Superior temporal gyrus (tissue), 1 donor: ENCODE measurements at regions not wholly inside any gene's neighbourhood (a gene's known extent, or its start where the extent isn't known, plus 50 kb on each side); places are given as distances from the start of the nearest gene placed in this dataset.

Experiments
- DNase-seq: peaks from one replicate; pipeline ENCODE4 v3.0.0-alpha.2; 2016; ENCODE audit errors: extremely low spot score

DNA sequence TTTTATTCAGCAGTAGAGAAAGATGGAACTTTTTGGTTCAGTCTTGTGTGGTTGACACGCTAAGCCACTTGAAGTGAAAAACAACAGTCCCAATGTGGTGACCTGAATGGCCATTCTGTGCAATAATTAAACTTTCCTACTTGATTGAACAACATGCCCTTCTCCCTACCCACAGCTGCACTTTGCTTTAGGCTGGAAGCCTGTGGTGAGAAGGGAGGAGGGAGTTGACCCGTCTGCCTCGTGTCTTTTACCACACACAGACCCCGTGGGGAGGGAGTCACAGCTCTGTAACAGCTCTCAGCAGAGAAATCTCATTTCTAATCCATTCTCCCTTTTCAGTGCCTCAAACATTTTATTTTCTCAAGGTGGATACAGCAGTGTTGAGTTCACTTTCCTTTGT lies 138.2 kb upstream of the PKDCC start:
- no peak for DNase-seq

DNA sequence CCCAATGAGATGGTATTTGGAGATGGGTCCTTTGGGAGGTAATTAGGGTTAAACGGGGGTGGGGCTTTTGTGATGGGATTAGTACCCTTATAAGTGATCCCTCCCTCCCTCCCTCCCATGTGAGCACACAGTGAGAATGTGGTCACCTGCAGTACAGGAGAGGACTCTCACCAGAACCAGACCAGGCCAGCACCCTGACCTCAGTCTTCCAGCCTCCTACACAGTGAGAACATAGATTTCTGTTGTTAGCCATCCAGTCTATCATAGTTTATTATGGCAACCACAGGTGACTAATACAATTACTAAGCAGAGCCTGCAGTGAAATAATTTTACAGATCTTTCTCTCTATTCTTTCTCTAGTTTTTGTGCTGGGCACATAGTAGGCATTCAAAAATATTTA lies 137.7 kb upstream of the PKDCC start:
- DNase-seq = no peak

DNA sequence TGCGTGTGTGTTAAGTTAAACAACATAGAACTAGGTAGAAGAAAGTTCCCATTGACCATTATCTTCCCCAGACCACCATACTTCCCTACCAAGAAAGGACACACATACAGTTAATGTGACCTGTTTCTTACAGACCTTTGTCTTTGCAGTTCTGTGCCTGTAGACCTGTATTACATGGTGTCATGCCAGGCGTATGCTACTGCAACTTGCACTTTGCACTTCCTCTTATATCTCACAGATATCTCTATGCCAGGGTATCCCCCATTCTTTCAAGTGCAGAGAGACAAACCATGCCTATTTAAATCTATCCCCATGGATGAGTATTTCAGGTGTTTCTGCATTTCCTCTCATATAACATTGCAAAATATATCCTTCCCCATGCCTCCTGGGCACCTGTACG lies 136.8 kb upstream of the PKDCC start:
- DNase-seq = no peak

DNA sequence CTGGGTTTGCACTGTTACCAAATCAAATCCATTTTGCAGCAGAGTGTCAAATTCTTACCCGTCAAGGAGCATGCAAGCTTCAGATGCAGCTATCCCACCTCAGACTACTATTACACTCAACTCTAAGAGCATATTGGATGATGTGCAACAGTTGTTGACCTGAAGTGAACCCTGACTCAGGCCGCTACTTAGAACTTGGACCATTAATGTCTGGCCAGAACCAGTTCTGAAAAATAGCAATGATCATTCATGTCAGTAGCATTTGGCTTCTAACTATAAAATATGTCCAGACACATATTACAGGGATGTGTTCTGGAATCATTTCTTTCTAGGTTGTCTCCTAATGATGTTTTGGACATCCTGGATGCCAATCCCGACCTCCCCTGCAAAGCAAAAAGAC lies 135.5 kb upstream of the PKDCC start:
- DNase-seq = no peak

DNA sequence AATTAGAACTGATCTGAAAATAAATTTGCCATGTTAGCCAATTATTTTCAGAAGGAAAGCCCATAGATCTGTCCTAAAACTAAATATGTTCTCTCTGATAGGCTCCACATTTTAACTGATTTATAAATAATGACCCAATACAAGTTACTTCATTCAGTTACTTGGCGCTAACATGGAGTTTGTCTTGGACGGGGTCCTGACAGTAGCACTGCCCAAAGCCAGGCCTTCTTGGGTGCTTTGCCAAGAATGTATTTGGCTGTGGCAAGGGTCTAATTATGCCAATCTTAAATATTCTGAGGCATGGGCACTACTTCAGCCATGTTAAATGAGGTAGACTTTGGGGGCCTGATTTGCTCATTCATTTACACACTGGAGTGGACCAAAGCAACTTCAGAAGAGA lies 135.0 kb upstream of the PKDCC start:
- no peak for DNase-seq

DNA sequence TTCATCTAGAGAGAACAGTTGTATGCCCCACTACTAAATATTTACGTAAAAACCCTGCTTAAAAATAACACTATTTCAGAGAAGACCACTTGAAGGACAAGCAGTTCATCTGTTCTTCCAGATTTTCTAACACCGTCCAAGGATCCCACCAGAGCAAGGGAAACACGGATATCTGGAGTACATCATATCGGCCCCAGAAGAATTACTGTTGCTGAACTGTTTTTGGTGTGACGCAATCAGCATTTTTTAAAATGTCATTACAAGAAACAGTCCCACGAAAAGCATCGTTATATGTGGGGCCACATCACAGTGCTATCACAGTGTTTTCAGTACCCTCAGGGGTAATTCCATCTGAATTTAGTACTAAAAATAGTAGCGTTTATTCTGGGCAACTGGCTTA lies 134.5 kb upstream of the PKDCC start:
- DNase-seq = no peak

DNA sequence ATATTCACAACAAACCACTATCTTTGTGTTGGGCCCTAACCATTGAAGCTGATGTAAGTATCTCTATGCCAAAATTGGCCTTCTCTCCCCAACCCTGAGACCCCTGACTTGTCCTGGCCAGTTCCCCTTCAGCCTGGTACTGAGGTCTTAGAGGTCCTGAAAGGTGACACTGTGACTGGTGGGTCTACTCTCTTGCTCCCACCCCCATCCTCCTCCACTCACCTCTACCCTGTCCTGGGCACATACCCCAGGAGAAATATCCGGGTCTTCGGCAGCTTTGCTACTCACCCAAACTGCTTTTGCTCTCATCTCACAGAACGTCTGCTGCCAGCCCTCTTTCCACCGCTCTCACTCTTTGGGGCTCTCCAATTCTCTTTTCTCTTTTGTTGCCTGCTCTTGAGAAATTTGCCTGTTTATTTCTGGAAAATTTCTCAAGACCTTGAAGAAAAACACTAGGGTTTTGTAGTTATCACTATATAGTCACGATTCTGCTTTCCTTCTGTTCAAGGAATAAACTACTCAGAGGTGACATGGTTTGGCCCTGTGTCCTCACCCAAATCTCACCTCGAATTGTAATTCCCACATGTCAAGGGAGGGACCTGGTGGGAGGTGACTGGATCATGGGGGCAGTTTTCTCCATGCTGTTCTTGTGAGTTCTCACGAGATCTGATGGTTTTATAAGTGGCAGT lies 133.8 kb upstream of the PKDCC start:
- no peak for DNase-seq

DNA sequence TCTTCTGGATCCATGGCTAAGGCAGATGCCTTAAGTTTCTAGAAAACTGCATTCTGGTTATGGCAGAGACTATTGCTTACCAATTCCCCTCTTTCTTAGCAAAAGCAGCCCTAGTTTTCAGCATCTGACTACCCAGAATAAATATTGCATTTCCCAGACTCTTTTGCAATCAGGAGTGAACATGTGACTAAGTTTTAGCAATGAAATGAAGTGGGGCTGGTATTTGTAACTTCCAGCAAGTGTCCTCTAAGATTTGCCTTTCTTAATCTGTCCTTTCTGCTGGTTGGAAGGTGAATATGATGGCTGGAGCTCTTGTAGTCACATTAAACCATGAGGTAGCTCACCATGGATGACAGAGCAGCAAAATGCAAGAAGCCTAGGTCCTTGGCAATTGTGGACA lies 132.9 kb upstream of the PKDCC start:
- no peak for DNase-seq

DNA sequence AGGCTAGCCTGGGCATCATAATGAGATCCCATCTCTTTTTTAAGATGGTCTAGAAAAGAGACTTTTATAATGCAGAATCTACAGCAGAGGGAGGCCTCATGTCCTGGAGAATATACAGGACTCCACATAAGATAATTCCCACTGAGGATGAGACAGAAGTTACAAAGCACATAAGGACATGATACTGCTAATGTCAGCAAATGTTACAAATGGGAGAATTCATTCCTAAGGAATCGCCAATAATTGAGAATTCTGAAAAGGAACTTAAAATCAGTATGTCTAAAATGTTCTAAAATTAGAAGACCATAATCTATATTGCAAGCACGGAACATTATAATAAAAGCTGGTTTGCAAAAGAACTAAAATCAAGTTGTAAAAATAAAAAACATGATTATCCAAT lies 131.6 kb upstream of the PKDCC start:
- no peak for DNase-seq

DNA sequence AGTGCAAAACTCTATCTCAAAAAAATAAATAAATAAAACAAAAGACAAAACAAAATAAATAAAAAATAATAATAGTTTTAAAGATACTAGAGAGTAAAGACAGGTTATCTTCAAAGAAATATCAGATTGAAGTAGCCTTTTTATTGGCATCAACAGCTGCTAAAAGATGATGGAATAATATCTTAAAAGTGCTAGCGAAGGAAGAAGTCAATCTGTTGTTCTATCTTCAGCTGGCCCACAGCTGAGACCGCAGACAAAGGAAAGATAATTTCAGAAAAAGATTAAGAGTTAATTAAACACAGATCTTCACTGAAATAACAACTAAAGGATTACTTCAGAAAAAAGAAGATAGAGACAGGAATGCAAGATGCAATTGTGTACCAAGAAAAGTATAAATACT lies 130.2 kb upstream of the PKDCC start:
- no peak for DNase-seq

DNA sequence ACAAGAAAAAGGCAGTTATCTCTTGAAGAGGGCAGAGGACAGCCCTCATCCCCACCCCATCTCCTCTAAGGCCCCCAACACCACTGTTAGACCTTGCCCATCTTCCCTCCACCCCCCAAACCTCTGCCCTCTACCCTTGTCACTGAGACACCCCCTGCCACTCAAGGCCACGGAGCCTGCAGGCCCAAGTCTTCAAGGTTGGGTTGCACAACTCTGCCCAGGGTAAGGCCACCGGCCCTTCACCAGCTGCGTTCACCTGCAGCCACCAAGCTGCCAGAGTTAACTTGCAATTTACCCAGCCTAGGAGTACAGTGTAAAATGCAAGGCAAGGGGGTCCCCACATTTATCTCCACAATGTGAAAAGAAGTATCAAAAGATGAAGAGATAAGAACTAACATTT lies 128.7 kb upstream of the PKDCC start:
- DNase-seq = no peak

DNA sequence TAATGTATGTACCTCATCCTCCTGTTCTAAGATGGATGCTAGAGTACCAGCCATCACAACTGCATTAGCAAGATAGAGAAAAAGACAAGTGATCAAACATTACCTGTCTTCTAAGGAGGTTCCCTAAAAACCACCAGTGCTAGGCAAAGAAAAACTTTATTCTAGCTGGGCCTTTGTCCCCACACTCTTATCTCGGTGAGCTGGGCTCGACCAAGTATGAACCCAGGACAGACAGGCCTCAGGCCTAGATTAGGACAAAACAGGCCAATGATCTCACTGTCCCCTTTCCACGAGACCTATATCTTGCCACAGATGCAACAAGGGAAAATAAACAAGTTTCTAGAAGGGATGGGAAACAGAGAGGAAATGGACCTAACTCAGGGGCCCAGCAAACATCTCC lies 127.6 kb upstream of the PKDCC start:
- DNase-seq = no peak

DNA sequence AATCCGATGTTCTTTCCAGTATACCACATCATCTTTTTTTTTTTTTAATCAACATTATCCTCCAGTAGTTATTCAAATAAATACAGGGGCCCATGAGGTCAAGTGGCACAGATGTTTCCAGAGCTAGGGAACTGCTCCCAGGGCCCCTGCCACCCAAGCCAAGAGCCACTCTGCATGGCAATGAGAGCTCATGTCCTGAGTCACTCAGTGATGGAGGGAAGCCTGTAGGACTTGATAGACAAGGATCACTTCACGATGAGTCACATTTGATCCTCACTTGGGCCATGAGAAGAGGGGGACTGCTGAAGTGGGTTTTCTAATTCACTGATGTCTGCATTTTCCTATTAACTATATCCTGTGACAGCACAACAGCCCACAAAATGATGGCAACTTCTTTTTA lies 127.0 kb upstream of the PKDCC start:
- DNase-seq = no peak

DNA sequence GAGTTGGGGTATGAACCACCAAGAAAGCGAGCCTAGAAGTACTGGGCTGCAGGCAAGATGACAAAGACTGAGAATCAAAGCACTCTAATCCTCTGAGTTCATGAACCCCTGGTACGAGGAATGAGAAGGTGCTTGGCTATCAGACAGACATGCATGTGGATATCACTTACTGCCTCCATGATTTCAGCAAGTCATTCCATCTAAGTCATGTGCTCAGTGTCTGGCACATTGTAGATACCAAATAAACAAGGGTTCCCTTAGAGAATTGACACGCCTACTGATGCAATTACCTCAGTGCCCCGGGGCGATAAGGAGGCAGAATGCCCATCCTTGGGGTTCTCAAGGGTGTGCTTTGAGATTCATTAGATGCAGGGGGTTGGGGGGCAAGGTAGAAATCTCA lies 125.6 kb upstream of the PKDCC start:
- DNase-seq = no peak

DNA sequence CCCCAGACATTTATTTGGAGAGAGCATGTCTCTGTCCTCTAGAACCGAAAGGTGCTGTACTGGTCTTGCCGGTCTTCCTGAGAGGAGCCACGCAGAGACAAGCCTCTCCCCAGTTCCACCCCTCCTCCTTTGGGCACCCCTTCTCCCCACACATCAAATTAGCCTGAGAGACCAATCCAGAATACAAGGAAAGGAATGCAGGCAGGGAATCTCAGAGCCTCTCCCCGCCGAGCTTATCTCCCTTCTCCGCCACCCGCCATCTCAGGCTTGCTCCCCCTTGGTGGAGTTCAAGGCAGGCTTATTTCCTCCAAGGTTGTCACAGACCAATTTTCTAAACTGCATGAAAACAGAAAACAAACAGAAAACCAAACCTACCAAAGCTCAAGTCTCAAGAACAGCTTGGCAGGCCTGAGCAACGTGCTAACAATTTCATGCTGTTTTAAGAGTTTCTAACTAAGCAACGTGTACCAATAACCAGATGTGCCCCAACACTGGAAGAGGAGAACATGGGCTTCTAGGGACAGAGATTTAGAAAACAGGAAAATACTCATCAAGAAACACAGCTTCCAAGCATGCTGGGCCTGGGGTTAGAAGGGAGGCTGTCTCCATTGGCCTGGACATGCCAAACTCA lies 124.5 kb upstream of the PKDCC start:
- no peak for DNase-seq

DNA sequence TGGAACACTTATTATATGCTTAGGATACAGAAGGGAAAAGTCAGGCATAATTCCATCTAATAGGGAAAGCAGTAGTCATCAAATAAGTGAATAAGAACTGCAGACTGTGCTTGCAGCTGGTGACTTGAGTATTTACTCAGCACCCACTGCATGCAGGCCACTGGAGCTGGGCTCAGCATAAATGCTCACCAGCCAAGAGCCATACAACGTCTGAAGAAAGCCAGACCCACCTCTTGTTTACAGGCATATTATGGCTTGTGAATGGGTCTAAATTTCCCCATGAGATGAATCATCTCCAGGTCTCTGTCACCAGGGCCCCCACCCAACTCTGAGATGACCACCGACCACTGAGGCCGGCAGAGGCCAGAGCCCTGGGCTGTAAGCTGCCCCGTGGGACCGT lies 123.8 kb upstream of the PKDCC start:
- DNase-seq = no peak

DNA sequence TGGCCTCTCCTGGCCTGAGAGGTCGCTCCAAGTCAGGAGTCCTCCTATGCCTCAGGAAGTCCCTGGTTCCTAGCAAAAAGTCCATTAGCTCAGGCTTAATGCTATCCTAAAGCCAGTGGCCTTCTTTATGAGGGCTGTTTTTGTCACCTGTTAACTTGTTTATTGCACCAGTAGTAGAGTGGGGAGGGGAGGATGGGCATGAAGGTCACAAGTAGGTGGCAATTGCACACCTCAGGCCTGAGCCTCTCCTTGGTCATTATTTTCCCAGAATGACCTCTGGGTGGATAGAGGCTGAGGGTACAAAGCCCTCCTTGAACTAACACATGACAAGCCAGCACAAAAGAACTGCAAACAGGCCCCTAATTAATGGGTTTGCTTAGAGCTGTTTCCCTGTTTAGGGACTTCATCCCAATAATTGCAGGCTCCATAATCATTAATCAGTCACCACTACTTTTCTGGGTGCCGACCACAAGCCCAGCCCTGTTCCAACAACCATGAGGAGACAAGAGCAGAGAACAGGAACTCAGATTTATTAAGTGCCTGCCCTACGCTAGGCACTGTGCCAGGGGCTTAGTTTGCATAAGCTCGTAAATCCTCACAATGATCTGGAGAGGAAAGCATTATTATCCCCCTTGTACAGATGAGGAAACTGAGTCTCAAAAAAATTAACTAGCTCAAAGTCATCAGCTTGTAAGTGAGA lies 123.0 kb upstream of the PKDCC start:
- DNase-seq = no peak

DNA sequence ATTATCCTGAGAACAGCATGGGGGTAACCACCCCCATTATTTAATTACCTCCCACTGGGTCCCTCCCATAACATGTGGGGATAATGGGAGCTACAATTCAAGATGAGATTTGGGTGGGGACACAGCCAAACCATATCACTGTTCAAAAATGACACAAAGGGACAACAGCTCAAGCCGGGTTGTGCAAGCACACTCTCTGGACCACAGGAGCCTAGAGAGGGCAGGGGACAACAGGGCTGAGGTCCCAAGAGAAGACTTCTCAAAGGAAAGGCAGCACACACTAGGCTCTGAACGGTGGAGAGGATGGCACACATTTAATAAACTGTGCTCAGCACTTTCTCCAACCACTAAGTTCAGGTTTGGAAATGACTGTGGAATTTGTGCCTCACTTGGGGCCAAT lies 122.1 kb upstream of the PKDCC start:
- no peak for DNase-seq

DNA sequence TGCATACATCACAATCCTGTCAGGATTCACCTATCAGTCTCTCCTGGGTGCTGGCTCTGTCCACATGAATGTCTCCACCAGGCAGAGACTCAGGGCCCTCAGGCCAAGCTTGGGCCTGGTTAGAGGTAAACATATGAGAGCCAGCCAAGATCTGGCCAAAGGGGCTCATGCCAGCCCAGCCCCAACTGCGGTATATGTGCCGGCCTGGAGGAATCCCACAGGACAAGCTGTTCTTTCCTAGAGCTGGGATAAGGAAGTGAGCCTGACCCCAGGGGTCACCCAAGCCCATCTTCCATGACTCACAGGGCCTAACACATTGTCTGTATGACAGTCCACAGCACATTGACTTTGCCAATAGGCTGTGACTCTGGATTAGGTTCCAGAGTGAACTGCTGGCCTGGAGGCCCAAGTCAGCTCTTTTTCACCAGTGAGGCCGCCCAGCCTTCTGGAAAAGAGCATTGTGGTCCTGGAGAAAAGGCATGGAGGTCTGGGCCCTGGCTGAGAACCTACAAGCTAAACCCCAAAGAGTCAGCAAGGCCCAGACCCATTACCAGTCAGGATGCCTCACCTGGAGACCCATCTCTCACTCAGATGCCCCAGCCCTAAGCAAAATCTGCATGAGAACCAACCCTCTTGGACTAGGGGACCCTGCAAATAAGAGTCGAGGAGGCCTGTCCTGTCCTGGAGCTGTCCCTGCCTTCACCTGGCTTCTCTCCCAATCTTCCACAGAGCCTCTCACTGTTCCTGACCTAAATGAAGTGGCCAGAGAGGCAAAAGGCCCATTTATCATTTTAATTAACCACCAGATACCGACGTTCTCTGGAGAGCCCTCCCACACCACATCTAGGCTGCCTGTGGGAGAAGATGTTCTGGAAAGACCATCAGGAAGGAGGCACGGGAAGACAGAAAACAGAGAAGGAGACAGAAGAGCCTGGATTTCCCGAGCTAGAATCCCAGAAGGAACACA lies 120.9 kb upstream of the PKDCC start:
- no peak for DNase-seq

DNA sequence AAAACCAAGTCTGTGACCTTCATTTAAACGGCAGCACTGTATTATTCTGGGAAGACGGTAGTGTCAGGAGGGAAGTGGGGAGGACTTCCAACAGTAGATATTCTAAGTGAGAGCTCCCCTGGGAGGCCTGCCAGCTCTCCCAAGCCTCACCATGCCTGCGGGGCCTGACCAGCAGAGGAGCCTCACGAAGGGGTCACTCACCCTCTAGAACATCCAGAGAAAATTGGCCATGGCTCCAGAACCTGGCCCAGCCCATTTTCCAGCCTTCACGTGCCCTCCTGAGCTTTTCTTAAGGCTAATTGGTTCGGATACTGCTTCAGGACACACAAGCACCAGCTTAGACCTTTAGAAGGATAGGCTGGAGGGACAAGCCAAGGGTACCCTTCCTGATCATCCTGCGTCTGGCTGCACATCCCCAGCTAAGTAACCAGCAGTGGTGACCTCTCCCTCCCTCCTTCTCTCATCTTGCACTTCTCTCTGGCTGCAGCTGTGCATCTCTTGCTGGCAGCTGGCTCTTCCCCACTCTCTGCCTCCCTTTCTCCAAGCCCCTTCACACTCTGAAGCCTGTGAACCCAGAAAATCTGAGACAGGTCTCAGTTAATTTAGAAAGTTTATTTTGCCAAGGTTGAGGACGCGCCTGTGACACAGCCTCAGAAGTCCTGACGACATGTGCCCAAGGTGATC lies 120.1 kb upstream of the PKDCC start:
- no peak for DNase-seq

DNA sequence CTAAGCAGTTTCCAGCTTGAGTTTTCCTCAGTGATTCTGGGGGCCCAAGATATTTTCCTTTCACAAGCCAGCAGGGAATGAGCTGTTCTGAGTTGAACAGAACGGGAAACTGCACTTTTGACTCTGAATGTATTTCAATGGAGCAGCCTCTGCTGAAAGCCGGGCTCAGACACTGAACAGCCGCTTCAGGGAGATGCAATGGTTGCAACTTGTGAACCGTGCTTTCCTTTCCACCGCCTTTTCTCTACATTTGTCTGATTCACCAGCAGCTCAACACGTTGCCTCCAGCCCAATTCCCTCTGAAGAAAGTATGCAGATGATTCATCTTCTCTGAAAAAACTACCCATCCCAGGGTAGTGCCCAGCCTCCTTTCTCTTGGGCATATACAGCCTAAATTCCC lies 119.3 kb upstream of the PKDCC start:
- no peak for DNase-seq
